ENCODE measurements at regions not wholly inside any gene's neighbourhood (a gene's known extent, or its start where the extent isn't known, plus 50 kb on each side); places are given as distances from the start of the nearest gene placed in this dataset.

GRCh38 chr4:171651071-171651470, 162.1 kb upstream of the GALNTL6 start:
- no peak for ATAC-seq
- Mint-ChIP-seq H3K4me3 (no peak overlapping the region), H3K27ac (no peak overlapping the region), H3K36me3 (no peaks in the 10 kb centered on the region), H3K9me3 (no peaks in the 10 kb centered on the region), H3K4me1 (no peaks in the 10 kb centered on the region), H3K27me3 (ENCODE audit: low read depth) (no peaks in the 10 kb centered on the region)
- ChIA-PET POLR2A (no interaction called here), CTCF (interaction anchor here (1.1 to 1.2 kb wide), 2 partner anchors 21 to 660 kb away, joined by 6 to 7 read pairs; no protein-coding TSS in a partner anchor)
- TF ChIP-seq ARID4B (CRISPR knock-in tag; IDR thresholded peaks at IDR 0.05; ENCODE audit: borderline replicate concordance) (no peak), FOXP4 (CRISPR knock-in tag; IDR thresholded peaks at IDR 0.05) (no peak), SMAD4 (CRISPR knock-in tag; IDR thresholded peaks at IDR 0.05) (no peak), USF1 (CRISPR knock-in tag; IDR thresholded peaks at IDR 0.05) (no peak), ZNF138 (CRISPR knock-in tag; conservative IDR thresholded peaks at IDR 0.05) (no peak), MXD4 (CRISPR knock-in tag; IDR thresholded peaks at IDR 0.05; ENCODE audit: borderline replicate concordance) (no peak), ZNF219 (CRISPR knock-in tag; IDR thresholded peaks at IDR 0.05; ENCODE audit: borderline replicate concordance) (no peak), PRDM15 (CRISPR knock-in tag; IDR thresholded peaks at IDR 0.05) (no peak), TP53 (CRISPR knock-in tag; IDR thresholded peaks at IDR 0.05) (no peak), STAT6 (CRISPR knock-in tag; conservative IDR thresholded peaks at IDR 0.05; ENCODE audit: low read depth) (no peak), ZBTB21 (CRISPR knock-in tag; IDR thresholded peaks at IDR 0.05; ENCODE audit: borderline replicate concordance) (no peak), MYBL2 (CRISPR knock-in tag; IDR thresholded peaks at IDR 0.05) (no peak), HMGA2 (CRISPR knock-in tag; IDR thresholded peaks at IDR 0.05) (no peak)
- no peak for DNase-seq (ENCODE audit: low spot score)
